ENCODE measurements at regions not wholly inside any gene's neighbourhood (a gene's known extent, or its start where the extent isn't known, plus 50 kb on each side); places are given as distances from the start of the nearest gene placed in this dataset.

DNA sequence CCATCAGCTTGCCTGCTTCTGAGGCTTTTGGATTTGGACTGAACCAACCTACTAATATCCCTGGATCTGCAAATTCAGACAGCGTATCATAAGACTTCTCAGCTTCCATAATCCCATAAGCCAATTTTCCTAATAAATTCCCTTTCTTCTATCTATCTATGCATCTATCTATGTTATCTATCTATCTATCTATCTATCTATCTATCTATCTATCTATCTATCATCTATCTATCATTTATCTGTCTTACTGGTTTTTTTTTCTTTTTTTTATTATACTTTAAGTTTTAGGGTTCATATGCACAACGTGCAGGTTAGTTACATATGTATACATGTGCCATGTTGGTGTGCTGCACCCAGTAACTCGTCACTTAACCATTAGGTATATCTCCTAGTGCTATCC, 2045.4 kb upstream of the CDH6 start:
- TF ChIP-seq EP300 (IDR thresholded peaks at IDR 0.05), result no peak
- no peak for TF ChIP-seq POLR2A (IDR thresholded peaks at IDR 0.05)
- no peak for TF ChIP-seq CTCF (IDR thresholded peaks at IDR 0.05)

Measured in ovary (tissue), 3 donors.